ENCODE measurements at regions not wholly inside any gene's neighbourhood (a gene's known extent, or its start where the extent isn't known, plus 50 kb on each side); places are given as distances from the start of the nearest gene placed in this dataset.

GRCh38 chr2:107469437-107469995 is 357.2 kb upstream of the RGPD4 start:
- TF ChIP-seq PYGO2 (tag; IDR thresholded peaks at IDR 0.05) (no peak), CREB1 (IDR thresholded peaks at IDR 0.05) (no peak), CREB1 (CRISPR knock-in tag; IDR thresholded peaks at IDR 0.05) (no peak), ILF3 (IDR thresholded peaks at IDR 0.05; ENCODE audit: borderline replicate concordance) (no peak), PHF8 (IDR thresholded peaks at IDR 0.05; ENCODE audit: borderline replicate concordance, low read length) (no peak), DIDO1 (tag; IDR thresholded peaks at IDR 0.05; ENCODE audit: low read depth) (no peak), EP300 (IDR thresholded peaks at IDR 0.05; ENCODE audit: low read length) (no peak), POLR2AphosphoS5 (IDR thresholded peaks at IDR 0.05; ENCODE audit: control insufficient read depth, insufficient read depth, low read depth, low read length) (no peak), CTCF (IDR thresholded peaks at IDR 0.05 in 2 of 3, conservative IDR thresholded peaks at IDR 0.05 in 1 of 3; ENCODE audit: insufficient read depth in 2 of 3, low read depth in 1 of 3, low read length in 3 of 3) (no peak)

Data from K562 (cell line).